ENCODE measurements at regions not wholly inside any gene's neighbourhood (a gene's known extent, or its start where the extent isn't known, plus 50 kb on each side); places are given as distances from the start of the nearest gene placed in this dataset.
A peak's percentile ranks its signal among the peaks of the same experiment; 100 is the strongest.
"Not testable (repeated sequence)": the region's sequence is repeated elsewhere in the genome, so short reads cannot be mapped to it uniquely, and the experiment has no call there.

GRCh38 chr14:106419376-106419965 is 893.1 kb downstream of the TMEM121 start:
- ATAC-seq = peak; percentile 32 to 37
- peak in 2 of 10 donors; percentile 20 to 36 for DNase-seq
- H3K4me3 Mint-ChIP-seq = no peak overlapping the region
- peak overlapping the region in 2 of 10 donors; percentile 35 to 94 for H3K27ac Mint-ChIP-seq
- H3K4me1 Mint-ChIP-seq = peaks cover 0 to 6% (median 0%) of the 10 kb centered on the region in 4 donors
- peaks cover 0 to 26% (median 8%) of the 10 kb centered on the region in 5 donors for H3K27me3 Mint-ChIP-seq
- POLR2A ChIA-PET = interaction anchor here (0.7 kb wide), 1 partner anchor 44 kb away, joined by 4 read pairs; no protein-coding TSS in a partner anchor
- no peaks in the 10 kb centered on the region for H3K36me3 Mint-ChIP-seq
- H3K9me3 Mint-ChIP-seq = no peaks in the 10 kb centered on the region

- ATAC-seq (peak in 1 of 2 donors; percentile 82), DNase-seq (peak in 8 of 10 donors; percentile 16 to 78 (median 71))
- H3K27ac Mint-ChIP-seq, H3K36me3 Mint-ChIP-seq, H3K4me1 Mint-ChIP-seq, POLR2A ChIA-PET, H3K4me3 Mint-ChIP-seq, H3K9me3 Mint-ChIP-seq: not testable (repeated sequence)
- H3K27me3 Mint-ChIP-seq = peaks cover 0 to 26% (median 14%) of the 10 kb centered on the region in 5 donors
Measured at GRCh38 chr14:106421431-106422033, 895.1 kb downstream of the TMEM121 start.

- H3K36me3 Mint-ChIP-seq = no peaks in the 10 kb centered on the region
- DNase-seq (no peak), ATAC-seq (no peak)
- H3K4me3 Mint-ChIP-seq = no peak overlapping the region
- peaks cover 0 to 31% (median 18%) of the 10 kb centered on the region in 5 donors for H3K27me3 Mint-ChIP-seq
- peaks cover 0 to 6% (median 0%) of the 10 kb centered on the region in 4 donors for H3K4me1 Mint-ChIP-seq
- no peaks in the 10 kb centered on the region for H3K9me3 Mint-ChIP-seq
- POLR2A ChIA-PET = no interaction called here
- no peak overlapping the region for H3K27ac Mint-ChIP-seq
Measured at GRCh38 chr14:106422066-106422465, 895.7 kb downstream of the TMEM121 start.

- POLR2A ChIA-PET, H3K4me1 Mint-ChIP-seq, ATAC-seq, H3K4me3 Mint-ChIP-seq, H3K36me3 Mint-ChIP-seq, DNase-seq, H3K9me3 Mint-ChIP-seq, H3K27ac Mint-ChIP-seq: not testable (repeated sequence)
- peaks cover 0 to 45% (median 21%) of the 10 kb centered on the region in 5 donors for H3K27me3 Mint-ChIP-seq
Measured at GRCh38 chr14:106425150-106425549, 898.8 kb downstream of the TMEM121 start.

GRCh38 chr14:106436310-106436905 is 910.0 kb downstream of the TMEM121 start:
- Mint-ChIP-seq H3K27ac (no peak overlapping the region), H3K9me3 (peaks cover 0 to 1% (median 0%) of the 10 kb centered on the region in 9 donors), H3K4me3 (no peak overlapping the region), H3K36me3 (no peaks in the 10 kb centered on the region), H3K4me1 (peaks cover 0 to 3% (median 0%) of the 10 kb centered on the region in 4 donors), H3K27me3 (peaks cover 0 to 25% (median 13%) of the 10 kb centered on the region in 5 donors)
- ATAC-seq = no peak
- POLR2A ChIA-PET = no interaction called here
- DNase-seq = peak in 8 of 10 donors; percentile 41 to 74 (median 66)

GRCh38 chr14:106442857-106443256 is 916.5 kb downstream of the TMEM121 start:
- Mint-ChIP-seq H3K9me3 (peaks cover 0 to under 1% (median 0%) of the 10 kb centered on the region in 9 donors), H3K27ac (no peak overlapping the region), H3K4me3 (no peak overlapping the region), H3K4me1 (peaks cover 0 to 6% (median 4%) of the 10 kb centered on the region in 4 donors), H3K27me3 (peaks cover 0 to 32% (median 14%) of the 10 kb centered on the region in 5 donors), H3K36me3 (no peaks in the 10 kb centered on the region)
- ATAC-seq = peak in 1 of 2 donors; percentile 82
- peak in 7 of 10 donors; percentile 9 to 64 (median 47) for DNase-seq
- POLR2A ChIA-PET = no interaction called here

GRCh38 chr14:106455026-106455425 is 928.6 kb downstream of the TMEM121 start:
- no peak for ATAC-seq
- Mint-ChIP-seq H3K4me3 (no peak overlapping the region), H3K9me3 (no peaks in the 10 kb centered on the region), H3K27me3 (peaks cover 0 to 2% (median 0%) of the 10 kb centered on the region in 5 donors), H3K4me1 (peaks cover 0 to 9% (median 4%) of the 10 kb centered on the region in 4 donors), H3K27ac (no peak overlapping the region), H3K36me3 (no peaks in the 10 kb centered on the region)
- POLR2A ChIA-PET = no interaction called here
- no peak for DNase-seq

- H3K27ac Mint-ChIP-seq = peak overlapping the region in 1 of 10 donors; percentile 74
- H3K27me3 Mint-ChIP-seq = peaks cover 0 to 2% (median 0%) of the 10 kb centered on the region in 5 donors
- no peaks in the 10 kb centered on the region for H3K36me3 Mint-ChIP-seq
- peaks cover 0 to 10% (median 7%) of the 10 kb centered on the region in 4 donors for H3K4me1 Mint-ChIP-seq
- POLR2A ChIA-PET = no interaction called here
- peak in 9 of 10 donors; percentile 37 to 69 (median 51) for DNase-seq
- H3K9me3 Mint-ChIP-seq = no peaks in the 10 kb centered on the region
- no peak for ATAC-seq
- H3K4me3 Mint-ChIP-seq = no peak overlapping the region
Measured at GRCh38 chr14:106459971-106460730, 933.8 kb downstream of the TMEM121 start.

- Mint-ChIP-seq H3K27me3 (peaks cover 0 to 2% (median 0%) of the 10 kb centered on the region in 5 donors), H3K9me3 (no peaks in the 10 kb centered on the region), H3K36me3 (no peaks in the 10 kb centered on the region), H3K27ac (no peak overlapping the region), H3K4me3 (no peak overlapping the region), H3K4me1 (peaks cover 0 to 10% (median 3%) of the 10 kb centered on the region in 4 donors)
- DNase-seq = no peak
- POLR2A ChIA-PET = no interaction called here
- ATAC-seq = no peak
Measured at GRCh38 chr14:106460916-106461315, 934.5 kb downstream of the TMEM121 start.

GRCh38 chr14:106466483-106466882 is 940.1 kb downstream of the TMEM121 start:
- ATAC-seq, H3K36me3 Mint-ChIP-seq, H3K4me3 Mint-ChIP-seq, DNase-seq, H3K9me3 Mint-ChIP-seq, H3K27ac Mint-ChIP-seq, H3K27me3 Mint-ChIP-seq, POLR2A ChIA-PET: not testable (repeated sequence)
- H3K4me1 Mint-ChIP-seq = peaks cover 0 to 10% (median 3%) of the 10 kb centered on the region in 4 donors

GRCh38 chr14:106468869-106469268 is 942.5 kb downstream of the TMEM121 start:
- H3K9me3 Mint-ChIP-seq, H3K27me3 Mint-ChIP-seq, H3K36me3 Mint-ChIP-seq, H3K4me3 Mint-ChIP-seq, POLR2A ChIA-PET: not testable (repeated sequence)
- Mint-ChIP-seq H3K27ac (peak overlapping the region in 2 of 10 donors; percentile 28 to 53), H3K4me1 (peaks cover 0 to 10% (median 3%) of the 10 kb centered on the region in 4 donors)
- ATAC-seq (peak; percentile 42 to 55), DNase-seq (peak in 2 of 10 donors; percentile 8 to 14)

- H3K27ac Mint-ChIP-seq = peak overlapping the region in 7 of 10 donors; percentile 42 to 91 (median 80)
- H3K9me3 Mint-ChIP-seq, H3K27me3 Mint-ChIP-seq, POLR2A ChIA-PET, H3K36me3 Mint-ChIP-seq: not testable (repeated sequence)
- DNase-seq (peak in 2 of 10 donors; percentile 5 to 19), ATAC-seq (peak in 1 of 2 donors; percentile 72)
- peaks cover 0 to 10% (median 3%) of the 10 kb centered on the region in 4 donors for H3K4me1 Mint-ChIP-seq
- H3K4me3 Mint-ChIP-seq = peak overlapping the region in 5 of 10 donors; percentile 29 to 55 (median 43)
Measured at GRCh38 chr14:106470028-106470427, 943.6 kb downstream of the TMEM121 start.
